GM10248 (cell line): ENCODE measurements at regions not wholly inside any gene's neighbourhood (a gene's known extent, or its start where the extent isn't known, plus 50 kb on each side); places are given as distances from the start of the nearest gene placed in this dataset.

Source experiments
- CTCF ChIA-PET: fragments of 300-600 bp; sonication (Branson Sonifier 250); formaldehyde crosslinking; extraction: SDS; loops from one replicate; lab custom pipeline; 2021; ENCODE audit warnings: antibody characterized with exemption; lab: Yijun Ruan, JAX
- POLR2A ChIA-PET: fragments of 350-650 bp; sonication (Branson Sonifier 250); formaldehyde crosslinking; extraction: SDS; loops from one replicate; lab custom pipeline; 2020; ENCODE audit warnings: antibody characterized with exemption; lab: Yijun Ruan, JAX
- DNase-seq: peaks from one replicate; pipeline ENCODE4 v3.0.0; 2012; ENCODE audit errors: extremely low spot score
- TF ChIP-seq, protein P1 (sequence below): IDR thresholded peaks from 2 replicates; pipeline ENCODE4 v1.5.1; 2012; ENCODE audit warnings: mild to moderate bottlenecking, low read depth; ENCODE audit errors: extremely low read depth, missing control alignments, control extremely low read depth

DNA sequence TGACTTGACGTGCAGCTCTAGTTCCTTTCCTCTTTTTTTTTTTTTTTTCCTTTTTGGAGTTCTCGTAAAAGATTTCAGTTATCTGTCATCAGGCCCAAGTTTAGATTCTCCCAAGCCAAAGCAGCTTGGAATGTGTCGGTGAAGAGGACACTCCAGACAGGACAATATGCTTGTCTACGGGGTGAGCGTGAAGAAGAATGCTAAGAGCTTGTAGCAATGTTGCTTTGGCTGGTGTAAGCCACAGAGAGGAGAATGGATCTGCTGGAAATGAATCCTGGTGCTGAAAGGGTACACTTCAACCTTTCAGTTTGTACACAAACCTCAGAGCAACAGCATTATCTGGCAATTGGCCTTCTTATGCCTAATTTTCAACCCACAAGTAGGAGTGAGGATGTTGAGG is 92.4 kb downstream of the ISL1 start:
- DNase-seq = no peak
- ChIA-PET POLR2A (no interaction called here), CTCF (interaction anchor here (1.0 to 1.3 kb wide), 2 partner anchors 9 to 23 kb away, joined by 3 to 4 read pairs; no protein-coding TSS in a partner anchor)
- TF ChIP-seq, protein P1, sequence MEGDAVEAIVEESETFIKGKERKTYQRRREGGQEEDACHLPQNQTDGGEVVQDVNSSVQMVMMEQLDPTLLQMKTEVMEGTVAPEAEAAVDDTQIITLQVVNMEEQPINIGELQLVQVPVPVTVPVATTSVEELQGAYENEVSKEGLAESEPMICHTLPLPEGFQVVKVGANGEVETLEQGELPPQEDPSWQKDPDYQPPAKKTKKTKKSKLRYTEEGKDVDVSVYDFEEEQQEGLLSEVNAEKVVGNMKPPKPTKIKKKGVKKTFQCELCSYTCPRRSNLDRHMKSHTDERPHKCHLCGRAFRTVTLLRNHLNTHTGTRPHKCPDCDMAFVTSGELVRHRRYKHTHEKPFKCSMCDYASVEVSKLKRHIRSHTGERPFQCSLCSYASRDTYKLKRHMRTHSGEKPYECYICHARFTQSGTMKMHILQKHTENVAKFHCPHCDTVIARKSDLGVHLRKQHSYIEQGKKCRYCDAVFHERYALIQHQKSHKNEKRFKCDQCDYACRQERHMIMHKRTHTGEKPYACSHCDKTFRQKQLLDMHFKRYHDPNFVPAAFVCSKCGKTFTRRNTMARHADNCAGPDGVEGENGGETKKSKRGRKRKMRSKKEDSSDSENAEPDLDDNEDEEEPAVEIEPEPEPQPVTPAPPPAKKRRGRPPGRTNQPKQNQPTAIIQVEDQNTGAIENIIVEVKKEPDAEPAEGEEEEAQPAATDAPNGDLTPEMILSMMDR = no peak

DNA sequence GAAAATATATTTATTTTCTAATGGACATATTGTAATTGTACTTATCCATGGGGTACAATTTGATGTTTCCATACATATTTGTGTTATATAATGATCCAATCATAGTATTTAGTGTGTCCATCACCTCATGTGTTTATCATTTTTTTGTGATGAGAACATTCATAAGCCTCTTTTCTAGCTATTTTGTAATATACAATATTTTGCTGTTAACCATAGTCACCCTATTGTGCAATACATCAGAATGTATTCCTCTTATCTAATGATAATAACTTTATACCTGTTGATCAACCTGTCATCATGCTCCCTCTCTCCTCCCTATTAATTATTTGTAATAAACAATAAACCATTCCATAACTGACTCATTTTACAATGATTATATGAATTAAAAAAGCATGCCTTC is 93.2 kb downstream of the ISL1 start:
- DNase-seq = no peak
- POLR2A ChIA-PET = no interaction called here
- CTCF ChIA-PET = interaction anchor here (1.0 to 1.3 kb wide), 4 partner anchors 10 to 51 kb away, joined by 3 to 4 read pairs (median 3); no protein-coding TSS in a partner anchor
- TF ChIP-seq, protein P1 = no peak

DNA sequence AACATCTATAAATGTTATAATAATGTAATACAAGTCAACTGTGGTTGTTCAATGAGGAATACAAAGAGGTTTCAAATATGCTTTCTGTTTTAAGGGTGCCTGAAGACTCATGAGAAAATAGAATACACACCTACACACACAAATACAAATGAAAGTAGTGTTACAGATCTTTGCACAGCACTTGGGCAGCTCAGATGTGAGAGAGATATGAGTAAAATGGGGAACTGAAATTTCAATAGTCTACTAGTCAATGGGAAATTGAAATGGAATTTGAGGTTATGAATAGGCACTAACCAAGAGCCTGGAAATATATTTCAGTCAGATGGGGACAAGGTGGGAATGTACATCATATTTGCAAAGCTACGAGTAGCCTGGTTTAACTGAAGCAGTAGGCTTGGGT is 96.6 kb downstream of the ISL1 start:
- peak; percentile 17 for DNase-seq
- TF ChIP-seq, protein P1 = no peak
- ChIA-PET CTCF (interaction anchor here (1.2 kb wide), 1 partner anchor 9 kb away, joined by 3 read pairs; no protein-coding TSS in a partner anchor), POLR2A (no interaction called here)

DNA sequence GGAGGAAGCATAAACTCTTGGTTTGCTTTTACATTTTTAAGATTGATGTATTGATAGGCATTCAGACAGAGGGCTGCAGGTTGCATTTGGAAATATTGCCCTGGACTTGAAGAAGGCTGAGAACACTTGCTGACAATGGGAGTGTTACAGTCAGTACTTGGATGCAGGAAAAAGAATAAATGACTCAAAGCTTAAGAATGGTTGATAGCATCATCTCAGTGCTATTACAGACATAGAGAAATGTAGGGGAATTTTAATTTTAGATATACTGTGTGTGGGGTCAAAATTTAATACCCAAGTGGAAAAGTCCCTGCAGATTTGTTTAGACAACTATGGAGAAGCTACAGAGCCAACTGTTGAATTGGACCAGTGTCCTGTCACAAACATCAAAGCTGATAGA is 101.1 kb downstream of the ISL1 start:
- POLR2A ChIA-PET = no interaction called here
- CTCF ChIA-PET = interaction anchor here (1.0 to 1.7 kb wide), 3 partner anchors 11 to 26 kb away, joined by 3 to 5 read pairs (median 4); no protein-coding TSS in a partner anchor
- DNase-seq = no peak
- TF ChIP-seq, protein P1 = no peak

DNA sequence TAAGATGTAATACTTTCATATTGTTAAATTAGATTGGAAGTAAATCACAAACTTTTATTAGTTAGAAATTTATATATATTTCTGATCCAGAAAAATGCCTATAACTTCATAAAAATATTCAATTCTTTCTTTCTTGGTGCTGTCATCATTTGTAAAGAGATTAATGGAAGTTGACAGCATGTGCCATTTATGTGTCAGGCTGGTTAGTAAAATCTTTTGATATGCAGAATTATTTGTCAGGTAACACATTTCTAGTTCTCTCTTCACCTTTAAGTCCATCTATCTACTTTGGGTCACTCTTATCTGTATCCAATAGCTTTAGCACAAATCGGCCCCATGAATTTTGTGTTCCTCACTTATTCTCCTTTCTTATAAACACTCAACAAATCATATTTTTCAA is 102.9 kb downstream of the ISL1 start:
- no peak for DNase-seq
- CTCF ChIA-PET = interaction anchor here (1.4 to 1.7 kb wide), 2 partner anchors 10 to 14 kb away, joined by 3 to 4 read pairs; no protein-coding TSS in a partner anchor
- POLR2A ChIA-PET = no interaction called here
- TF ChIP-seq, protein P1 = no peak

DNA sequence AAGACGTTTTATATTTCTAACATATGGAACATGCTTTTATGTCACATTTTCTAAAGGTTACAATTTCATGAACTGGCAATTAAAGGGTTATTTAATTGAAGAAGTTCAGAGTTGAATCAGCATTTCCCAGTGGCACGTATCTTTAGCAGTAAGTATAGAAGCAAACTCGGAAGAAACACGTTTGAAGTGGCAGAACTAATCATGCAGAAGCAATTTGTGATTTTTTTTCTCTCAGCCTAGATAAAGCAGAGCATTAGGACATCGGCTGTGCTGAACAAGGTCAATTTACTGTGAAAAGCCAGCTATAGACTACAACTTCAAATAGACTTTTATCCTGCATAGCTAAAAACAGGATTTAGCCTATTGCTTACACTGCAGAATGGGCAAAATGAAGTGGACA is 104.7 kb downstream of the ISL1 start:
- no peak for DNase-seq
- ChIA-PET POLR2A (no interaction called here), CTCF (no interaction called here)
- TF ChIP-seq, protein P1 = no peak
